ENCODE measurements at regions not wholly inside any gene's neighbourhood (a gene's known extent, or its start where the extent isn't known, plus 50 kb on each side); places are given as distances from the start of the nearest gene placed in this dataset.

- H3K9me3 ChIP-seq, result peaks cover 0 to 52% (median 7%) of the 10 kb centered on the region in 11 donors
- intact Hi-C loops (cut with DNase I), result loop anchor here in 1 of 10 donors (10.0 kb wide), 1 partner anchor 389 kb away; no protein-coding TSS in a partner anchor
- no peaks in the 10 kb centered on the region for H3K27me3 ChIP-seq
- DNase-seq, result no peak
- no peak for ATAC-seq
- WGBS, 2 donors, result 56 to 64% methylated on average over 3 of the region's 3 CpGs
- no peak for TF ChIP-seq CTCF (IDR thresholded peaks at IDR 0.05)
- H3K4me1 ChIP-seq, result no peaks in the 10 kb centered on the region
- no peaks in the 10 kb centered on the region for H3K36me3 ChIP-seq
- H3K4me3 ChIP-seq, result no peak overlapping the region
- H3K27ac ChIP-seq, result no peak overlapping the region
These were observed 123.3 kb upstream of the NYAP2 start for GRCh38 chr2:225276207-225276606.

- no peak for TF ChIP-seq CTCF (IDR thresholded peaks at IDR 0.05)
- Histone ChIP-seq H3K27me3 (no peaks in the 10 kb centered on the region), H3K4me3 (no peak overlapping the region), H3K9me3 (peaks cover 0 to 47% (median 7%) of the 10 kb centered on the region in 11 donors), H3K4me1 (no peaks in the 10 kb centered on the region), H3K36me3 (no peaks in the 10 kb centered on the region), H3K27ac (no peak overlapping the region)
- DNase-seq (no peak), ATAC-seq (no peak)
- intact Hi-C loops (cut with DNase I), result loop anchor here in 2 of 10 donors (2.0 to 10.0 kb wide), 2 partner anchors 47 to 389 kb away; no protein-coding TSS in a partner anchor
These were observed 124.1 kb upstream of the NYAP2 start for GRCh38 chr2:225275443-225275842.

- Histone ChIP-seq H3K27me3 (no peaks in the 10 kb centered on the region), H3K4me1 (no peaks in the 10 kb centered on the region), H3K4me3 (no peak overlapping the region), H3K27ac (no peak overlapping the region), H3K9me3 (peaks cover 0 to 41% (median 7%) of the 10 kb centered on the region in 11 donors), H3K36me3 (no peaks in the 10 kb centered on the region)
- WGBS, 2 donors, result 5 to 10% methylated on average over 1 of the region's 1 CpG
- intact Hi-C loops (cut with DNase I), result loop anchor here in 2 of 10 donors (2.0 to 10.0 kb wide), 2 partner anchors 48 to 390 kb away; no protein-coding TSS in a partner anchor
- no peak for TF ChIP-seq CTCF (IDR thresholded peaks at IDR 0.05)
- DNase-seq (no peak), ATAC-seq (no peak)
These were observed 124.8 kb upstream of the NYAP2 start for GRCh38 chr2:225274751-225275150.

DNA sequence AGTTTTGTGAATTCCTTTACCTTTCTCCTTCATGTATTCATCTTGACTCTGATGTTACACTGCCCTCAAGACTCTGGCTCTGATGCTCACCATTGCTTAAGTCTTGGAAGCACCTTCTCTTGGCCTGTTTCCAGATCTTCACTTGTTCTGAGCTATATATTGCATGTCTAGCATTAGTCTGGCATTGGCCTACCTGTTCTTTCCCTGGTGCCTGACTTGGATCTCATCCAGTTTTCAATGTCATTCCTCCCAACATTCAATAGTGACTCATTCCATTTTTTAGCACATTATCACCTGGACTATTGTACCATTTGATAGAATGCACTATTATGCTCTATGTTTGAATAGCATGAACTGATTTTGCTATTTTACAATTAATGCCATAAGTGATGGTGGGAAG, 127.3 kb upstream of the NYAP2 start:
- no peak overlapping the region for H3K4me3 ChIP-seq
- no peaks in the 10 kb centered on the region for H3K27me3 ChIP-seq
- H3K9me3 ChIP-seq, result peaks cover 0 to 15% (median 6%) of the 10 kb centered on the region in 11 donors
- DNase-seq (no peak), ATAC-seq (no peak)
- no peak for TF ChIP-seq CTCF (IDR thresholded peaks at IDR 0.05)
- H3K36me3 ChIP-seq, result no peaks in the 10 kb centered on the region
- no peaks in the 10 kb centered on the region for H3K4me1 ChIP-seq
- H3K27ac ChIP-seq, result no peak overlapping the region
- intact Hi-C loops (cut with DNase I), result loop anchor here in 1 of 10 donors (10.0 kb wide), 1 partner anchor 393 kb away; no protein-coding TSS in a partner anchor
